ENCODE measurements at regions not wholly inside any gene's neighbourhood (a gene's known extent, or its start where the extent isn't known, plus 50 kb on each side); places are given as distances from the start of the nearest gene placed in this dataset.

GRCh38 chr6:19279273-19279684, 557.9 kb upstream of the ID4 start:
- TF ChIP-seq GATA2 (IDR thresholded peaks at IDR 0.05; ENCODE audit: low read depth, low read length) (no peak), GATA3 (IDR thresholded peaks at IDR 0.05; ENCODE audit: low read depth, low read length) (no peak)
